IMR-90 (cell line): ENCODE measurements at regions not wholly inside any gene's neighbourhood (a gene's known extent, or its start where the extent isn't known, plus 50 kb on each side); places are given as distances from the start of the nearest gene placed in this dataset.

ENCODE experiments used
- ATAC-seq: fragments of 200-7000 bp; cut with Tn5 transposase; 2 replicates; pipeline ENCODE4 v1.9.1; 2020; ENCODE audit warnings: low read depth, mild to moderate bottlenecking, moderate library complexity
- BruUV-seq: library from RNA; stranded (reverse); fragments of 400-500 nt; replicated peaks from 2 replicates; lab custom pipeline; 2021; lab: Mats Ljungman, UMichigan
- CTCF ChIA-PET: fragments of 300-600 bp; formaldehyde crosslinking; extraction: SDS; loops from one replicate; lab custom pipeline; 2021; ENCODE audit warnings: antibody characterized with exemption; lab: Yijun Ruan, JAX
- POLR2A ChIA-PET: fragments of 300-600 bp; sonication (Branson Sonifier 250); formaldehyde crosslinking; loops from one replicate; lab custom pipeline; 2022; ENCODE audit warnings: antibody characterized with exemption; ENCODE audit not compliant: unreplicated experiment; lab: Charles Lee
- DNase-seq: peaks from one replicate; pipeline ENCODE4 v3.0.0; 2013
- H2AFZ ChIP-seq: replicated peaks from 2 replicates; pipeline ENCODE3; 2013; ENCODE audit warnings: low read length, mild to moderate bottlenecking; ENCODE audit not compliant: poor library complexity
- H2AK5ac ChIP-seq: 2 replicates; pipeline ENCODE4 v1.6.1; 2013; ENCODE audit warnings: low read depth, low read length, inconsistent platforms
- H2AK9ac ChIP-seq: replicated peaks from 2 replicates; pipeline ENCODE3; 2013; ENCODE audit warnings: mild to moderate bottlenecking, low read depth, low read length, moderate library complexity; ENCODE audit not compliant: poor library complexity
- H2BK120ac ChIP-seq: 2 replicates; pipeline ENCODE4 v1.6.1; 2013; ENCODE audit warnings: low read depth, low read length, inconsistent platforms
- H2BK15ac ChIP-seq: 3 replicates; pipeline ENCODE4 v1.6.1; 2013; ENCODE audit warnings: low read depth, low read length, inconsistent platforms
- H2BK20ac ChIP-seq: 2 replicates; pipeline ENCODE4 v1.6.1; 2013; ENCODE audit warnings: low read depth, mild to moderate bottlenecking, inconsistent platforms, low read length, moderate library complexity
- H2BK5ac ChIP-seq: 2 replicates; pipeline ENCODE4 v1.6.1; 2013; ENCODE audit warnings: mild to moderate bottlenecking, low read depth, low read length, inconsistent platforms; ENCODE audit not compliant: poor library complexity, severe bottlenecking
- H3K14ac ChIP-seq: replicated peaks from 2 replicates; pipeline ENCODE4 v1.6.1; 2013; ENCODE audit warnings: low read depth, low read length, inconsistent platforms
- H3K18ac ChIP-seq: 2 replicates; pipeline ENCODE4 v1.6.1; 2013; ENCODE audit warnings: low read depth, low read length, control low read depth
- H3K23ac ChIP-seq: 2 replicates; pipeline ENCODE4 v1.6.1; 2013; ENCODE audit warnings: low read depth, low read length, inconsistent platforms
- H3K27ac ChIP-seq: 2 replicates; pipeline ENCODE4 v1.5.1; 2013; ENCODE audit warnings: mild to moderate bottlenecking, control low read depth, low read length; ENCODE audit not compliant: insufficient read depth
- H3K27me3 ChIP-seq: 2 replicates; pipeline ENCODE4 v1.6.1; 2013; ENCODE audit warnings: low read length; ENCODE audit not compliant: control insufficient read depth, insufficient read depth
- H3K36me3 ChIP-seq: 2 replicates; pipeline ENCODE4 v1.6.1; 2013; ENCODE audit warnings: low read length, mixed read lengths; ENCODE audit not compliant: control insufficient read depth, insufficient read depth
- H3K4ac ChIP-seq: 2 replicates; pipeline ENCODE4 v1.6.1; 2013; ENCODE audit warnings: low read depth, low read length, inconsistent platforms
- H3K4me1 ChIP-seq: 2 replicates; pipeline ENCODE4 v1.6.1; 2013; ENCODE audit warnings: low read length, mixed read lengths; ENCODE audit not compliant: control insufficient read depth, insufficient read depth
- H3K4me2 ChIP-seq: 2 replicates; pipeline ENCODE4 v1.6.1; 2013; ENCODE audit warnings: low read depth, mild to moderate bottlenecking, control low read depth, low read length, moderate library complexity
- H3K4me3 ChIP-seq: 2 replicates; pipeline ENCODE4 v1.5.1; 2013; ENCODE audit warnings: low read depth, mild to moderate bottlenecking, control low read depth, low read length, moderate library complexity; ENCODE audit not compliant: insufficient read depth
- H3K56ac ChIP-seq: 2 replicates; pipeline ENCODE4 v1.6.1; 2013; ENCODE audit warnings: low read length, inconsistent platforms; ENCODE audit not compliant: insufficient read depth; ENCODE audit errors: extremely low read depth
- H3K79me1 ChIP-seq, 2 experiments: 2 replicates each; pipeline ENCODE4 v1.6.1; 2013; ENCODE audit warnings: low read length in 2 of 2, inconsistent platforms in 1 of 2, low read depth in 1 of 2
- H3K9ac ChIP-seq: 2 replicates; pipeline ENCODE4 v1.6.1; 2013; ENCODE audit warnings: low read depth, low read length, control low read depth
- H3K9me1 ChIP-seq: 2 replicates; pipeline ENCODE4 v1.6.1; 2013; ENCODE audit warnings: low read length, inconsistent platforms; ENCODE audit not compliant: insufficient read depth
- H3K9me3 ChIP-seq: 2 replicates; pipeline ENCODE4 v1.6.1; 2013; ENCODE audit warnings: low read length; ENCODE audit not compliant: control insufficient read depth, insufficient read depth
- H4K20me1 ChIP-seq: 2 replicates; pipeline ENCODE4 v1.6.1; 2013; ENCODE audit warnings: low read length, inconsistent platforms; ENCODE audit not compliant: insufficient read depth
- H4K5ac ChIP-seq: 2 replicates; pipeline ENCODE4 v1.6.1; 2013; ENCODE audit warnings: mild to moderate bottlenecking, low read depth, low read length, control low read depth
- H4K8ac ChIP-seq, 2 experiments: 2 replicates each; pipeline ENCODE4 v1.6.1; 2013; ENCODE audit warnings: low read depth in 2 of 2, low read length in 2 of 2, control low read depth in 1 of 2, inconsistent platforms in 1 of 2
- H4K91ac ChIP-seq: 2 replicates; pipeline ENCODE4 v1.6.1; 2013; ENCODE audit warnings: low read depth, low read length, inconsistent platforms; ENCODE audit not compliant: insufficient read depth
- CEBPB ChIP-seq: IDR thresholded peaks from 2 replicates; pipeline ENCODE4 v1.6.1; 2012; ENCODE audit warnings: low read depth, low read length, improper control_type of control experiment
- CHD1 ChIP-seq: IDR thresholded peaks from 2 replicates; pipeline ENCODE4 v1.6.1; 2012; ENCODE audit warnings: low read depth, low read length, improper control_type of control experiment
- CTCF ChIP-seq: conservative IDR thresholded peaks from 2 replicates; pipeline ENCODE4 v1.5.1; 2012; ENCODE audit warnings: mild to moderate bottlenecking, low read depth, low read length, improper control_type of control experiment
- ELK1 ChIP-seq: fragments of 150-350 bp; IDR thresholded peaks from 2 replicates; pipeline ENCODE4 v1.6.1; 2016; ENCODE audit warnings: low read depth, mild to moderate bottlenecking, low read length, moderate library complexity, borderline replicate concordance
- MAFK ChIP-seq: IDR thresholded peaks from 2 replicates; pipeline ENCODE4 v1.6.1; 2012; ENCODE audit warnings: low read depth, low read length, improper control_type of control experiment
- NFE2L2 ChIP-seq: fragments of 150-350 bp; IDR thresholded peaks from 2 replicates; pipeline ENCODE4 v1.6.1; 2016; ENCODE audit warnings: low read depth, mild to moderate bottlenecking, low read length
- RAD21 ChIP-seq: IDR thresholded peaks from 2 replicates; pipeline ENCODE4 v1.6.1; 2012; ENCODE audit warnings: low read length, improper control_type of control experiment
- RCOR1 ChIP-seq: IDR thresholded peaks from 2 replicates; pipeline ENCODE4 v1.6.1; 2012; ENCODE audit warnings: mild to moderate bottlenecking, low read length, improper control_type of control experiment; ENCODE audit not compliant: insufficient replicate concordance
- RFX5 ChIP-seq: IDR thresholded peaks from 2 replicates; pipeline ENCODE4 v1.8.0; 2012; ENCODE audit warnings: low read depth, mild to moderate bottlenecking, low read length, moderate library complexity
- USF2 ChIP-seq: fragments of 150-350 bp; IDR thresholded peaks from 2 replicates; pipeline ENCODE4 v1.6.1; 2017; ENCODE audit warnings: mild to moderate bottlenecking, antibody characterized with exemption, low read length, low read depth
- WGBS, 2 experiments: methylation state at CpG; one replicate each; pipeline versions ENCODE4 v1.1.5 to v1.1.7; 2013; ENCODE audit warnings: missing lambda C conversion rate in 2 of 2; ENCODE audit not compliant: insufficient read length in 1 of 2; ENCODE audit errors: extremely low coverage in 2 of 2; 5-methylcytosine and 5-hydroxymethylcytosine counted together
- dilution Hi-C: fragments of 300-500 bp; cut with HindIII; formaldehyde crosslinking; loops from one replicate; pipeline ENCODE4 v1.14.3; 2018; ENCODE audit warnings: low sequenced_read_pairs; ENCODE audit not compliant: unreplicated experiment
- in situ Hi-C: fragments of 300-500 bp; cut with MboI; formaldehyde crosslinking; loops from 3 replicates; pipeline ENCODE4 v1.14.3; 2019; ENCODE audit warnings: low sequenced_read_pairs, inconsistent platforms, mixed read lengths
- intact Hi-C: fragments of 100-400 bp; cut with micrococcal nuclease; formaldehyde crosslinking; loops from 2 replicates; pipeline ENCODE4 v1.10.0; 2022

- Histone ChIP-seq H3K4me1 (no peaks in the 10 kb centered on the region), H3K36me3 (no peaks in the 10 kb centered on the region), H2AK5ac (no peak overlapping the region), H2BK15ac (no peak overlapping the region), H3K27me3 (peaks cover 25% of the 10 kb centered on the region), H3K56ac (no peak overlapping the region), H2AFZ (no peak overlapping the region), H3K14ac (no peak overlapping the region), H3K23ac (no peak overlapping the region), H3K9me3 (no peaks in the 10 kb centered on the region), H3K9me1 (no peaks in the 10 kb centered on the region), H4K8ac (no peak overlapping the region), H3K27ac (no peak overlapping the region), H2BK120ac (no peak overlapping the region), H3K4me3 (no peak overlapping the region), H4K5ac (no peak overlapping the region), H3K18ac (no peak overlapping the region), H2AK9ac (no peak overlapping the region), H3K9ac (no peak overlapping the region), H3K4ac (no peak overlapping the region), H4K91ac (no peak overlapping the region), H2BK20ac (no peak overlapping the region), H3K79me1 (no peaks in the 10 kb centered on the region), H3K4me2 (no peak overlapping the region), H4K20me1 (no peaks in the 10 kb centered on the region), H2BK5ac (no peak overlapping the region)
- no TSS peak for BruUV-seq
- DNase-seq (no peak), ATAC-seq (no peak)
- POLR2A ChIA-PET = no interaction called here
- no CpG with 5 or more reads among the region's 4 CpGs for WGBS, 2 experiments
- intact Hi-C loops (no loop called here), in situ Hi-C loops (no loop called here), dilution Hi-C loops (no loop called here)
- no peak for TF ChIP-seq MAFK
- no peak for TF ChIP-seq USF2
- TF ChIP-seq CTCF = no peak
- no peak for TF ChIP-seq ELK1
- TF ChIP-seq CHD1 = no peak
- no peak for TF ChIP-seq RAD21
- TF ChIP-seq CEBPB = no peak
- no peak for TF ChIP-seq RFX5
- no peak for TF ChIP-seq RCOR1
- no peak for TF ChIP-seq NFE2L2
- CTCF ChIA-PET = interaction anchor here (1.3 kb wide), 1 partner anchor 21 kb away, joined by 3 read pairs; no protein-coding TSS in a partner anchor
Observed at GRCh38 chr3:193895409-193895808, 240.5 kb upstream of the HES1 start.
